Ishikawa (cell line): ENCODE measurements at regions not wholly inside any gene's neighbourhood (a gene's known extent, or its start where the extent isn't known, plus 50 kb on each side); places are given as distances from the start of the nearest gene placed in this dataset.

Source experiments
- EGR1 ChIP-seq: IDR thresholded peaks from 2 replicates; pipeline ENCODE4 v1.6.1; 2012
- EP300 ChIP-seq: IDR thresholded peaks from 2 replicates; pipeline ENCODE4 v1.6.1; 2012; ENCODE audit warnings: borderline replicate concordance
- FOXM1 ChIP-seq: IDR thresholded peaks from 2 replicates; pipeline ENCODE4 v1.6.1; 2012; ENCODE audit warnings: low read depth, borderline replicate concordance
- RAD21 ChIP-seq: IDR thresholded peaks from 2 replicates; pipeline ENCODE4 v1.6.1; 2012; ENCODE audit warnings: low read depth
- ZBTB7A ChIP-seq: IDR thresholded peaks from 2 replicates; pipeline ENCODE4 v1.6.1; 2012; ENCODE audit warnings: low read depth

DNA sequence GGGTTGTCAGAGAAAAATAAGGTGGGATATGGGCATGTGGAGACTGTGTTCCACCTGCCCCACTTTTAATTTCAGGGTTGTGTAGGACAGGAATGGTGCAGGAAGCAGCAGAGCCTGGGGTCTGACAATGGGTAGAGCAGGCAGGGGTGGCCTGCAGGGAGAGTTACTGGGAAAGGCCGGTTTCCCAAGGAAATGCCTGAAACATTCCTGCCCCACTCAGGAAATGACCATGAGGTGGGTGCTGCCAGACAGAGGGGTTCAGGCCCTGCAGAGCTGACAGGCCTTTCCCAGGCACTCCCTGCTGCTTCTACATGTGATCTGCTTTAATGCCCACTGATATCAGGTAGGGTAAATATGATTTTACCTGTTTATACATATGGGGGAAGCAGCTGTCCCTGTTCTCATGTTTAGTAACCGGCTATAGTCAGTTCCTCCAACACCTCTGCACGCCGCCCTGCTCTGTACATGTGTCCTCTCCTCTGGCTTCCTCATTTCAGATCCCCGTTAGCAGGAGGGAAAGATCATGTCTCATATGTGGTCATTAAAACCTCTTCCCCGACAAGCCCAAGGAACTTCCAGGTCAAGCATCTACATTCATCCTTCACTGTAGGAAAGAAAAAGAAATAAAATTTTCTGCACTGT is 118.6 kb upstream of the PRSS58 start:
- no peak for TF ChIP-seq RAD21
- TF ChIP-seq EP300, result no peak
- no peak for TF ChIP-seq FOXM1
- 0 out of 2 replicates have a peak, but pooled peaks have one; percentile 53 for TF ChIP-seq ZBTB7A
- no peak for TF ChIP-seq EGR1
